ENCODE measurements at regions not wholly inside any gene's neighbourhood (a gene's known extent, or its start where the extent isn't known, plus 50 kb on each side); places are given as distances from the start of the nearest gene placed in this dataset.

- TF ChIP-seq GATA2 (IDR thresholded peaks at IDR 0.05; ENCODE audit: low read depth, low read length) (no peak), GATA3 (IDR thresholded peaks at IDR 0.05; ENCODE audit: low read depth, low read length) (no peak)
Measured at GRCh38 chr5:77864997-77865396, 88.9 kb upstream of the TBCA start.

Measured in SH-SY5Y (cell line).